H1 (cell line): ENCODE measurements at regions not wholly inside any gene's neighbourhood (a gene's known extent, or its start where the extent isn't known, plus 50 kb on each side); places are given as distances from the start of the nearest gene placed in this dataset.

Source experiments
- ATF2 ChIP-seq: IDR thresholded peaks from 2 replicates; pipeline ENCODE4 v1.6.1; 2012; ENCODE audit warnings: low read length, inconsistent platforms
- BCL11A ChIP-seq, 2 experiments: IDR thresholded peaks; one replicate each; pipeline ENCODE4 v1.6.1; 2011; ENCODE audit warnings: low read depth in 2 of 2, low read length in 2 of 2, mild to moderate bottlenecking in 2 of 2
- CEBPB ChIP-seq: IDR thresholded peaks from 2 replicates; pipeline ENCODE4 v1.6.1; 2012; ENCODE audit warnings: low read depth, low read length
- CTBP2 ChIP-seq: IDR thresholded peaks from 2 replicates; pipeline ENCODE4 v1.7.0; 2011; ENCODE audit warnings: borderline replicate concordance, mild to moderate bottlenecking, moderate library complexity, mixed read lengths, low read length; ENCODE audit not compliant: insufficient read depth, insufficient read length
- KDM1A ChIP-seq: fragments of 200-600, 300-600 bp; sonication (generic); IDR thresholded peaks from 2 replicates; pipeline ENCODE4 v1.7.1; 2016; ENCODE audit warnings: mild to moderate bottlenecking, low read length, borderline replicate concordance
- NRF1 ChIP-seq: IDR thresholded peaks from 2 replicates; pipeline ENCODE4 v1.6.1; 2011; ENCODE audit warnings: mild to moderate bottlenecking, low read depth, low read length, improper control_type of control experiment
- PHF8 ChIP-seq: fragments of 200-600 bp; sonication (generic); conservative IDR thresholded peaks from 2 replicates; pipeline ENCODE4 v1.7.1; 2012; ENCODE audit warnings: low read depth, mild to moderate bottlenecking, inconsistent platforms, low read length, moderate library complexity
- POU5F1 ChIP-seq: IDR thresholded peaks from 2 replicates; pipeline ENCODE4 v1.6.1; 2011; ENCODE audit warnings: low read depth, mild to moderate bottlenecking, low read length, moderate library complexity
- SAP30 ChIP-seq: fragments of 300-600 bp; sonication (generic); IDR thresholded peaks from 2 replicates; pipeline ENCODE4 v1.7.1; 2012; ENCODE audit warnings: low read length, moderate library complexity, mild to moderate bottlenecking, inconsistent platforms; ENCODE audit not compliant: insufficient read depth, insufficient replicate concordance
- SIN3A ChIP-seq, 2 experiments: IDR thresholded peaks in 1 of 2; conservative IDR thresholded peaks in 1 of 2; 2 replicates each; pipeline ENCODE4 v1.6.1; 2011 to 2012; ENCODE audit warnings: low read length in 2 of 2, improper control_type of control experiment in 1 of 2, low read depth in 1 of 2, mild to moderate bottlenecking in 1 of 2
- SIRT6 ChIP-seq: IDR thresholded peaks from one replicate; pipeline ENCODE4 v1.7.1; 2012; ENCODE audit warnings: low read length, inconsistent platforms
- TBP ChIP-seq: IDR thresholded peaks from 2 replicates; pipeline ENCODE4 v1.6.1; 2011; ENCODE audit warnings: low read depth, low read length, improper control_type of control experiment
- YY1 ChIP-seq: IDR thresholded peaks from 2 replicates; pipeline ENCODE4 v1.6.1; 2011; ENCODE audit warnings: low read depth, mild to moderate bottlenecking, low read length

DNA sequence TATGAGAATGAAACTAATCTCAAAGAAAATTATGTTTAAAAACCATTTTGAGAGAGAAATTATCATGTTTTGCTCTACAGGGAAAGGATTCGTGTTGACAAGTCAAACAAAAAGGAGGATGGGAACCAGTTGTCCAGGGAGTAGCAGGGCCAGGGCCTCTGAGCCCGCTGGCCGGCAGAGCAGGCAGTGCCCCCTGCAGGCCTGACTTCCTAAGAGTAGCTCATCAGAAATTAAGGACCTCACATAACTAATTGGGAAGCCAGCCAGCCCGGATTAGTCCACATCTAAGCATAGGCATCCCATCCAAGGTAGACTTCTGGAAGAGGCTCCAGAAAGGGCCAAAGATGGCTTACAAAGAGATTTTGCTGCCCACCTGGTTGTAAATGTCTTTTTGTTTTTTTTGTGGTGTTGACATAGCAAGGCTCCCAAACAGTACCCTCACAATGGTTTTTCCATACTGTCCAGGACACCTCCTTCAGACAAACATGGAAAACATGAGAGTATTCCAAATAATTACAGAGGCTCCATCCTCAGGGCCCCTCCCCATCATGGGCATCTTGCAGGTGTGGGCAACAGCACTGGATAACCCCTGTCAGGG, 241.2 kb upstream of the TANK start (continued):
- TF ChIP-seq POU5F1: no peak
- no peak for TF ChIP-seq YY1
- no peak for TF ChIP-seq KDM1A
- TF ChIP-seq SAP30: no peak
- TF ChIP-seq BCL11A (IDR thresholded peaks at IDR 0.05; ENCODE audit: low read depth in 2 of 2, low read length in 2 of 2): no peak
- no peak for TF ChIP-seq NRF1
- no peak for TF ChIP-seq CEBPB
- TF ChIP-seq SIN3A (conservative IDR thresholded peaks at IDR 0.05 in 1 of 2, IDR thresholded peaks at IDR 0.05 in 1 of 2; ENCODE audit: low read depth in 1 of 2, low read length in 2 of 2): no peak
- no peak for TF ChIP-seq PHF8
- TF ChIP-seq SIRT6: no peak
- TF ChIP-seq CTBP2: no peak
- no peak for TF ChIP-seq ATF2
- TF ChIP-seq TBP: no peak
- TF ChIP-seq, all 59 proteins: peak for 4
